Smooth muscle cell (in vitro differentiated cells): ENCODE measurements at regions not wholly inside any gene's neighbourhood (a gene's known extent, or its start where the extent isn't known, plus 50 kb on each side); places are given as distances from the start of the nearest gene placed in this dataset.

Source experiments
- DNase-seq: peaks from one replicate; lab custom pipeline; 2025; ENCODE audit not compliant: unreplicated experiment; lab: John Stamatoyannopoulos, UW
- H2AFZ ChIP-seq: fragments of 200-600 bp; sonication (generic); 2 replicates; pipeline ENCODE4 v1.6.0; 2016; ENCODE audit warnings: antibody characterized with exemption, low read depth, mild to moderate bottlenecking
- H3F3A ChIP-seq: fragments of 200-600 bp; sonication (generic); 2 replicates; pipeline ENCODE4 v1.6.0; 2017; ENCODE audit warnings: antibody characterized with exemption, low read depth
- H3K27ac ChIP-seq: fragments of 200-600 bp; sonication (generic); 2 replicates; pipeline ENCODE4 v1.5.1; 2016; ENCODE audit warnings: low read depth, mild to moderate bottlenecking
- H3K27me3 ChIP-seq: fragments of 200-600 bp; sonication (generic); 2 replicates; pipeline ENCODE4 v1.6.1; 2016; ENCODE audit warnings: low read depth, mild to moderate bottlenecking
- H3K36me3 ChIP-seq: fragments of 200-600 bp; sonication (generic); 2 replicates; pipeline ENCODE4 v1.5.1; 2016; ENCODE audit warnings: low read depth
- H3K4me1 ChIP-seq: fragments of 200-600 bp; sonication (generic); 2 replicates; pipeline ENCODE4 v1.5.1; 2016; ENCODE audit warnings: low read depth
- H3K4me2 ChIP-seq: fragments of 200-600 bp; sonication (generic); 2 replicates; pipeline ENCODE4 v1.6.0; 2016; ENCODE audit warnings: mild to moderate bottlenecking
- H3K4me3 ChIP-seq: fragments of 200-600 bp; sonication (generic); 2 replicates; pipeline ENCODE4 v1.5.1; 2016; ENCODE audit warnings: mild to moderate bottlenecking
- H3K79me2 ChIP-seq: fragments of 200-600 bp; sonication (generic); 2 replicates; pipeline ENCODE4 v1.6.0; 2016; ENCODE audit warnings: low read depth, mild to moderate bottlenecking
- H3K9ac ChIP-seq: fragments of 200-600 bp; sonication (generic); 2 replicates; pipeline ENCODE4 v1.6.0; 2016; ENCODE audit warnings: low read depth
- H3K9me3 ChIP-seq: fragments of 200-600 bp; sonication (generic); replicated peaks from 2 replicates; pipeline ENCODE4 v1.5.1; 2016; ENCODE audit warnings: low read depth
- H4K20me1 ChIP-seq: fragments of 200-600 bp; sonication (generic); 2 replicates; pipeline ENCODE4 v1.6.0; 2016; ENCODE audit warnings: low read depth
- WGBS: methylation state at CpG from one replicate; pipeline ENCODE4 v1.1.7; 2016; ENCODE audit warnings: low lambda C conversion rate; 5-methylcytosine and 5-hydroxymethylcytosine counted together
- TF ChIP-seq, protein P1 (sequence below): fragments of 200-600 bp; sonication (generic); IDR thresholded peaks from 2 replicates; pipeline ENCODE4 v1.5.1; 2017; ENCODE audit warnings: borderline replicate concordance, mild to moderate bottlenecking, antibody characterized with exemption; ENCODE audit not compliant: insufficient read depth, poor library complexity, severe bottlenecking

DNA sequence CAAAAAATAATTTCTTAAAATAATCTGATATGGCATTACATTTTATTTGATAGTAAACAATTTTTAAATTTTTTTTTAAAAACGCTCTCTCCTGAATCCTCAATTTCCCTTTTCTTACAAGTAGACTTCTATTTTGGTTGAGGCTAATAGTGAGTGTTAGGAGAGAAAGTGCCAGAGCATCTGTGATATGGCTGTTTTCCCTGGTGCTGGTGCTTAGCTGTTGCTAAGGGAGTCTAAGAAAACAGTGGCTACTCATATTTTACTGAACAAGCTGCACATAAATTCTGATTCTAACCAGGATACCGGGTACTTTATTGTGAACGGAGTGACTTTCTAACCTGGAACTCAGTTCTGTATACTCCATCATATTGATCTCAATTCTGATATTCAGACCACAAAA, 311.1 kb upstream of the KIAA1217 start:
- no peaks in the 10 kb centered on the region for H3K27me3 ChIP-seq
- 86% methylated on average over 3 of the region's 3 CpGs for WGBS
- no peaks in the 10 kb centered on the region for H3K9me3 ChIP-seq
- H3K9ac ChIP-seq, result no peak overlapping the region
- H3K27ac ChIP-seq, result no peak overlapping the region
- H3K4me2 ChIP-seq, result no peak overlapping the region
- no peak overlapping the region for H3K4me3 ChIP-seq
- H3K36me3 ChIP-seq, result no peaks in the 10 kb centered on the region
- DNase-seq, result no peak
- TF ChIP-seq, protein P1, sequence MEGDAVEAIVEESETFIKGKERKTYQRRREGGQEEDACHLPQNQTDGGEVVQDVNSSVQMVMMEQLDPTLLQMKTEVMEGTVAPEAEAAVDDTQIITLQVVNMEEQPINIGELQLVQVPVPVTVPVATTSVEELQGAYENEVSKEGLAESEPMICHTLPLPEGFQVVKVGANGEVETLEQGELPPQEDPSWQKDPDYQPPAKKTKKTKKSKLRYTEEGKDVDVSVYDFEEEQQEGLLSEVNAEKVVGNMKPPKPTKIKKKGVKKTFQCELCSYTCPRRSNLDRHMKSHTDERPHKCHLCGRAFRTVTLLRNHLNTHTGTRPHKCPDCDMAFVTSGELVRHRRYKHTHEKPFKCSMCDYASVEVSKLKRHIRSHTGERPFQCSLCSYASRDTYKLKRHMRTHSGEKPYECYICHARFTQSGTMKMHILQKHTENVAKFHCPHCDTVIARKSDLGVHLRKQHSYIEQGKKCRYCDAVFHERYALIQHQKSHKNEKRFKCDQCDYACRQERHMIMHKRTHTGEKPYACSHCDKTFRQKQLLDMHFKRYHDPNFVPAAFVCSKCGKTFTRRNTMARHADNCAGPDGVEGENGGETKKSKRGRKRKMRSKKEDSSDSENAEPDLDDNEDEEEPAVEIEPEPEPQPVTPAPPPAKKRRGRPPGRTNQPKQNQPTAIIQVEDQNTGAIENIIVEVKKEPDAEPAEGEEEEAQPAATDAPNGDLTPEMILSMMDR, result no peak
- H3F3A ChIP-seq, result no peaks in the 10 kb centered on the region
- H4K20me1 ChIP-seq, result no peaks in the 10 kb centered on the region
- H3K79me2 ChIP-seq, result no peaks in the 10 kb centered on the region
- H2AFZ ChIP-seq, result no peak overlapping the region
- H3K4me1 ChIP-seq, result no peaks in the 10 kb centered on the region

DNA sequence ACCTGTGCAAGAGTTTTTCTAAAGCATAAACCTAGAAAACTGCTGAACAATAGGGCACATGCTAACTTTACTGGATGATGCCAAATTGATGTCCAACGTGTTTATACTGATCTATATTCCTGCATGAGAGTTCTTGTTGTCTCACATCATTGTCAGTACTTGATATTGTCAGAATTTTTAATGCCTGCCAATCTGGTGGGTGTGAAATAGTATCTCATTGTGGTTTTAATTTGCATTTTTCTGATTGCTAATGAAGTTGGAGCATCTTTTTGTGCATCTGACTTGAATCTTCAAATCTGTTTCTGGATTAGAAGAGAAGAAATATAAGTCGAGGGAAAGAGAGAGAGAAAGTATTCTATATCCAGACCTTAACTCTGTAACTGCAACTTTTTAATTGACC, 309.8 kb upstream of the KIAA1217 start:
- TF ChIP-seq, protein P1, result no peak
- Histone ChIP-seq H3F3A (no peaks in the 10 kb centered on the region), H3K4me3 (no peak overlapping the region), H3K79me2 (no peaks in the 10 kb centered on the region), H2AFZ (no peak overlapping the region), H4K20me1 (no peaks in the 10 kb centered on the region), H3K4me1 (no peaks in the 10 kb centered on the region), H3K27ac (no peak overlapping the region), H3K9ac (no peak overlapping the region), H3K36me3 (no peaks in the 10 kb centered on the region), H3K4me2 (no peak overlapping the region), H3K27me3 (no peaks in the 10 kb centered on the region), H3K9me3 (no peaks in the 10 kb centered on the region)
- 62% methylated on average over 2 of the region's 2 CpGs for WGBS
- DNase-seq, result no peak

DNA sequence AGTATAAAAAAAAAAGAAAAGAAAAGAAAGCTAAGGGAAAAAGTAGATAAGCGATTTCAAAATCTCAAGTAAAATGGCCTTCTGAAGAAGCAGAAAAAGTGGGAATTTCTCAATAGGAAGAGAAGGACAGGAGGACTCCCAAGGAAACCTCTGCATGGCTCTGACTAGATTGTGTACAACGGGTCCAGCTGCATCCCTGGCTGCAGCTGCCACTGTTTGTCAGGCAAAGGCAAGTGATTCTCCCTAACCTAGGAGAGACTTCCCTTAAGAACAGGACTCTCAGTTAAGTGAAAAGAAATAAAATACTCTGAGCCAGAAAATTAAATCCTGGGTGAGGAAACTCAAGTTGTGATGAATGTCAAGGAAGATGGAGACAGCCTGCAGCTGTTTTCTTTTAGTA, 298.6 kb upstream of the KIAA1217 start:
- H3K9me3 ChIP-seq, result no peaks in the 10 kb centered on the region
- no peak overlapping the region for H3K4me3 ChIP-seq
- H3K36me3 ChIP-seq, result no peaks in the 10 kb centered on the region
- H3K4me2 ChIP-seq, result no peak overlapping the region
- H3K27ac ChIP-seq, result no peak overlapping the region
- no peaks in the 10 kb centered on the region for H3K4me1 ChIP-seq
- TF ChIP-seq, protein P1, result no peak
- no peak for DNase-seq
- no peaks in the 10 kb centered on the region for H3F3A ChIP-seq
- WGBS, result 78% methylated on average over 2 of the region's 2 CpGs
- no peaks in the 10 kb centered on the region for H4K20me1 ChIP-seq
- no peak overlapping the region for H3K9ac ChIP-seq
- peaks cover 5% of the 10 kb centered on the region for H3K27me3 ChIP-seq
- H2AFZ ChIP-seq, result no peak overlapping the region
- H3K79me2 ChIP-seq, result no peaks in the 10 kb centered on the region

DNA sequence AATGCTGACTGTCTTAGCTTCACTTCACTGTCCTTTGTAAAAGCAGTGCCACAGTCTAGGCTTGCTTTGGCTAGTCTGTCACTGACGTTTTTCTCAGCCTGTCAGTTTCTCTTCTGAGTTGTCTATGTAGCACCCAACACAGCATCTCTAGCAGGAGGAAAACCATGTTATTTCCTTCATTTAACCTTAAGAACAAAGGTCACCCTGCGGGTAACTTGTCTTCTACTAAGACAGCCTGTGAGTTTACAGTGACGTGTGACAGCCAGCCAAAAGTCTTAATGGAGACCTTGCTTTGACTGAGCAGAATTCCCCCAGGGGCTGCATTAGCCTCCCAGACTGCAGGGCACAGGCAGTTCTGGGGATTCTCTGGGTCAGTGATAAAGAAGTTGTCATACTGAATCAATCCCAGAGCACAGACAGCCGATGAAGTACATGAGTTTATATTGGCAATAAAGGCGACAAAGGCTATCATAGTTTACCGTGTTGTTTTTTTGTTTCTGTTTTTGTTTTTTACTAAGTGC, 296.0 kb upstream of the KIAA1217 start:
- WGBS, result 39% methylated on average over 6 of the region's 6 CpGs
- H4K20me1 ChIP-seq, result no peaks in the 10 kb centered on the region
- H3K27ac ChIP-seq, result no peak overlapping the region
- H3K9me3 ChIP-seq, result no peaks in the 10 kb centered on the region
- H3K4me3 ChIP-seq, result no peak overlapping the region
- H3K79me2 ChIP-seq, result no peaks in the 10 kb centered on the region
- H3K9ac ChIP-seq, result no peak overlapping the region
- no peaks in the 10 kb centered on the region for H3K4me1 ChIP-seq
- H2AFZ ChIP-seq, result no peak overlapping the region
- H3K36me3 ChIP-seq, result no peaks in the 10 kb centered on the region
- DNase-seq, result no peak
- H3F3A ChIP-seq, result no peaks in the 10 kb centered on the region
- TF ChIP-seq, protein P1, result no peak
- H3K4me2 ChIP-seq, result no peak overlapping the region
- peaks cover 12% of the 10 kb centered on the region for H3K27me3 ChIP-seq
